Kidney capillary endothelial cell (primary cell): ENCODE measurements at regions not wholly inside any gene's neighbourhood (a gene's known extent, or its start where the extent isn't known, plus 50 kb on each side); places are given as distances from the start of the nearest gene placed in this dataset.
A peak's percentile ranks its signal among the peaks of the same experiment; 100 is the strongest.

Experiments
- DNase-seq: peaks from one replicate; pipeline ENCODE4 v3.0.0-alpha.2; 2018; ENCODE audit warnings: low spot score

GRCh38 chr10:123558651-123559050, 107.5 kb upstream of the GPR26 start:
- DNase-seq, result no peak

GRCh38 chr10:123559066-123559822, 106.9 kb upstream of the GPR26 start:
- peak; percentile 47 for DNase-seq

GRCh38 chr10:123559823-123560092, 106.4 kb upstream of the GPR26 start:
- no peak for DNase-seq

GRCh38 chr10:123560301-123561140, 105.6 kb upstream of the GPR26 start:
- DNase-seq, result no peak

GRCh38 chr10:123561141-123561440, 105.1 kb upstream of the GPR26 start:
- no peak for DNase-seq

GRCh38 chr10:123562387-123562786, 103.8 kb upstream of the GPR26 start:
- DNase-seq, result no peak

GRCh38 chr10:123562811-123563580, 103.2 kb upstream of the GPR26 start:
- no peak for DNase-seq

- DNase-seq, result no peak
Measured at GRCh38 chr10:123563581-123563855, 102.6 kb upstream of the GPR26 start.

GRCh38 chr10:123563994-123564393, 102.2 kb upstream of the GPR26 start:
- no peak for DNase-seq

GRCh38 chr10:123564631-123565030, 101.5 kb upstream of the GPR26 start:
- DNase-seq, result no peak

GRCh38 chr10:123565691-123566660, 100.2 kb upstream of the GPR26 start:
- DNase-seq, result no peak

GRCh38 chr10:123567984-123568739, 98.0 kb upstream of the GPR26 start:
- DNase-seq, result no peak

GRCh38 chr10:123568751-123569150, 97.4 kb upstream of the GPR26 start:
- DNase-seq, result no peak

GRCh38 chr10:123569436-123570035, 96.6 kb upstream of the GPR26 start:
- DNase-seq, result no peak

GRCh38 chr10:123570051-123570897, 95.9 kb upstream of the GPR26 start:
- DNase-seq, result no peak

GRCh38 chr10:123570898-123571515, 95.1 kb upstream of the GPR26 start:
- DNase-seq, result no peak

- DNase-seq, result no peak
Measured at GRCh38 chr10:123571978-123572377, 94.2 kb upstream of the GPR26 start.

GRCh38 chr10:123573236-123574108, 92.7 kb upstream of the GPR26 start:
- peak; percentile 15 for DNase-seq
